Cerebellar nuclear complex (tissue), 1 donor: ENCODE measurements at regions not wholly inside any gene's neighbourhood (a gene's known extent, or its start where the extent isn't known, plus 50 kb on each side); places are given as distances from the start of the nearest gene placed in this dataset.
A peak's percentile ranks its signal among the peaks of the same experiment; 100 is the strongest.

Experiments used
- DNase-seq, 2 experiments: peaks; one replicate each; lab custom pipeline; 2025; lab: John Stamatoyannopoulos, UW

DNA sequence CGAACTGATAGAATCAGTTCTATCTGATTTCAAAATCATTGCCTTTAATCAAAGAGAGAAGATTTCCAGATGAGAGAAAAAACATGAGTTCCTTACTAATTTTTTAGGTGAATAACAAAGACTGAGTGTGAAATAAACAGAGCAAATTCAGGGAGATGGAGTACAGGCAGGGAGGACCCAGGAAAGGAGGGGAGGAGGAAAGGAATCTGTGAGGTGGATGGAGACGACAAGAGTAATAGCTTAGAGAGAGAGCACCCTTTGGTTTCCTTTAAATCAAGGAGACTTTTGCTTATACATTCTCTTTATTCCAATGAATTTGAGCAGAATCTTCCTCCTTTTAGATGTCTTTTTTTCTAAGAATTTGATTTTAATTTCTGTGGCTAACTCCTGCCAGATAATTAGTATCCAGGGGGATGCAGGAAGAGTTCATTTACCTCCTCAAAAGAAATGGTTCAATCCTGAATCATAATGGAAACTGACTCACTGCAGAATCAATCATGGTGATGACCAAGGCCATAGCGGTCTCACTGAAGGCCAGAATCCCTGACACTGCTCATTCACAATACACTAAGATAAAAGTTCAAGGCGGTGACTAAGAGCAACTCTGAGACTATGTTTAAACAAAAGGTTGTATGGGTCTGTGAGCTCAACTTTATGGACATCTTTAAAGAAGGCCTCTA is 234.0 kb upstream of the ZC3H12C start:
- DNase-seq, result no peak

DNA sequence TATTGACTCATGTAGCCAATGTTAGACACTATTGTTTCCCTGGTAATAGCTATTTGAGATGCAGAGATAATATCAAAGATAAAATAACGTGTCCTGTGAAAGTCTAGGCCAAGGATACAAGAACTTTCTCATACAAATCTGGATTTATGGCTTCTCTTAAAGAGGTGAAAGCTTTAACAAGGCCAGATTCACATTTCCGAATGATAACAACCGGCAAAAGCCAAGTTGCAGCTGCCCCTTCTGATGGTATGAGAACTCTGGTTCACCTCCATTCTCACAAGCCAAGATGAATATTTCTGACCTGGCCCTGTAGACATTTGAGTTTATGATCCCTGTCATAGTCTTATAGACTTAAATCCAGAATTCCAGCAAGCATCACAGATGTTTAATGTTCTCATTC is 230.4 kb upstream of the ZC3H12C start:
- no peak for DNase-seq

DNA sequence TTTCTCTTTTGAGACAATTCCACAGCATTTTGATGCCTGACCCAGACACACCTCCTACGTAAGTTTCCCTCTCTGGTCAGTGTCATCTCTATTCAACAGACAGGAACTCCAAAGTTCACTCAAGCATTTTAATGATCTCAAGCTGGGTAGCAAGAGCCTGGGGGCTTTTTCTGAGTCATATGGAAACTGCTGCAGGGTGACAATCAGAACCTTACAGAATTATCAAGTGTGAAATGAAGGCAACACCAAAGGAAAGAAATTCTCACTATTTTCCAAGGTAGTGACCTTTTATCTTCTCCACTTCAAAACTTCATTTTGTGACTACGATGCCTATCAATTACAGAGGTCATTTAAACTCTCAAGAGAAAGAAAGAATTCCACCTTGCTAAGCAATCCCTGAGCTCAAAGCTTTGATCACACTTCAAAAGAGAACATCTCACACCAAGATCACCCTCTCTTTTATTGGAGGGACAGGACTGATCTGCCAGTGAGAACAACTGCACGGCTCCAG is 229.0 kb upstream of the ZC3H12C start:
- no peak for DNase-seq

DNA sequence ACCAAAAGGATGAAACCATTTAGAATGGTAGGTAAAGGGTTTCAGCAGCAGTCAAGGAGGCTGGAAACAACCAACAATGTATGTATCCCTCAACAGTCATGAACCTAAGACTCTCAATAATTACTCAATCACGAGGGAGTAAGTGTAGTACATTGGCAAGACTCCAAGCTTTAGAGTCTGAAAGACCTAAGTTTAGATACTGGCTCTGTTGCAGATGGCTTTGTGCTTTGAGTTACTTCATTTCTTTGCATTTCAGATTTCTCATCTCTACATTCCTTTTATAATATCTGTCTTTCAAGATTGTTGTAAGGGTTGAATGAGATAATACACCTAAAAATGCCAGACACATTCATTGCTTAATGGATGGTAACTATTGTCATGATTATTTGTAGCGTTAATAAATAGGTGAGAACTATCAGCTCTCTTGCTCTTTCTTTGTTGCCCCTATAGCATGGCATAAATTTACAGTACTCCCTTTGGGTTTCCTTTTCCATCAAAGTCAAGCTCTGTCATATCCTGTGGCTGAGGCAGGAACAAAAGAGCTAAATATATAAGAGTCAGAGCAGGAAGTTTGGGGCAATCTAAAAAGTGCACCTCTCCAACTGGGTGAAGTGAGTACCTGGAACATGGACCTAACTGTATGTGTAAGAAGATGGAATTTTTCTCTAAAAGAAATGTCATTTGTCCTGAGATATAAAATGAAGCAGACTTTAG is 228.2 kb upstream of the ZC3H12C start:
- no peak for DNase-seq

DNA sequence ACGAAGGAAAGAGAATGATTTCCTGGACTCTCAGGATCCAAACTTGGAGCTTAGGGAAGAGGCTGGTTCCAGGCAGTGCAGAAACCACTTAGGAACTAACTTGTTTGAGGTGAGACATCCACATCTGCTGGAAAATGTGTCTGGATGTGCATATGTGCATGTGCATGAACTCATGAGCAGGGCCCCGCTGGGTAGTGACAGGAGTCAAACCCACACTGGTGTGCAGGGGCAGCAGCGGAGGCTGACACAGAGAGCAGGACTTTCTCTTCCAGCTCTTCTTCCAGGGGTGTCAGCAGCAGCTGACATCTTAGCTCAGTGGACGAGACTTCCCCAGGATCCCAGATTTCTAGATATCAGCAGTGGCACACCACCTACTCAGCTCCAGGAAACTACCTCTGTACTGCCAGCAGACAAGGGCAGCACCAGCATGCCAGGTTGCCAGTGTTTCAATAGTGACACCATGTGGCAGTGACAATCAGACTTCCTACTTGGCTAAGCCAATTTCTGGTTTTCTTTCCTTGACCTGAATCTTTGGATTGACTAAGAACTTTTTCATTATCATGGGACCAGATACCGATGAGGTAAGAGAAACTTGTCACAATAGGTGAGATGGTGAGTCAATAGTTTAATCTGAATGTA is 227.5 kb upstream of the ZC3H12C start:
- DNase-seq, result peak in 1 of 2 experiments; percentile 5

DNA sequence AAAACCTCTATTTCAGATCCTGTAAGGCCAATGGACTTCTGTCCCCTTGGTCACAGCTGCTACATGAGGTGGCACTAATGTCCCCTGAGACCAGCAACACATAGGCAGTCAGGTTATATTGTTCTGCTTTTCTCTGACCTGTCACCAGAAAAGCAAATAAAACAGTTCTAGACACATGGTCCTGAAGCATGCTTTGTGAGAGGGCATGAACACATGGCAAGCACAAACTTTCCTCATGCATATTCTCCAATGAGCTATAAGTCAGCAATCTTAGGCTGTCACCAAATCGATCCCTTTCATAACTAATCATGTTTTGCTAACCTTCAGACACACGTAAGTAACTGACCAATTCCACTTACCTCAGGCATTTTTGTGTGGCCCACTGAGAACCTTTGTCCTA is 225.4 kb upstream of the ZC3H12C start:
- DNase-seq, result no peak

DNA sequence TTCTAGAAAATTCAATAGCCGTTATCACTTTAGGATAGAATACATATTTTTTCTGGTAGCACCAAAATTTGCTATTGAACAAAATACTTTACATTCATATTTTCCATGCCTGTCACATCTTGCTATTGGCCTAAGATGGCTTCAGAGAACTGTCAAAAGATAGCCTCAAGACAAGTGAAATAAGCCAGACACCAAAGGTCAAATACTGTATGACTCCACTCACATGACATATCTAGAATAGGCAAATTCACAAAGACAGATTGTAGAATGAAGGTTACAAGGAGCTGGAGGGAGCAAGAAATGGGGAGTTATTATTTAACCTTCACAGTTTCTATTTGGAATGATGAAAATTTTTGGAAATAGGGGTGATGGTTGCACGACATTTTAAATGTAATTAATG is 223.7 kb upstream of the ZC3H12C start:
- DNase-seq, result no peak

DNA sequence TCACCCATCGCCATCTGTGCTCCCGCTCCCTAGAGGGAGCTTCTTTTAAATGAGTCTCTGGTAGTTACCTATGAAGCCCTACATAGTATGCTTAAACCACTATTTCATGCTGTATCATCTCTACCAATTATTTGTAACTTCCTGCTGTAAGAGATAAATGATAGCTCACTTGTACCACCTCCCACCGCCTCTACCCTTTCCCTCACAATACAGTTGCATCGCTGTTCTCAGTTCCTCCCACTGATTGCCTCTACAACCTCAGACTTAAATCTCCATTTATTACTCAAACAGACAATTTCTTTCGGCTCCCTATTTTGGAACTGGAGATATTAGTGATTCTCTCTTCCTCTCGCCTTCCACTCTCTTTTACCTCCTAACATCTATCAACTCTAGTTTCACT is 222.9 kb upstream of the ZC3H12C start:
- no peak for DNase-seq

DNA sequence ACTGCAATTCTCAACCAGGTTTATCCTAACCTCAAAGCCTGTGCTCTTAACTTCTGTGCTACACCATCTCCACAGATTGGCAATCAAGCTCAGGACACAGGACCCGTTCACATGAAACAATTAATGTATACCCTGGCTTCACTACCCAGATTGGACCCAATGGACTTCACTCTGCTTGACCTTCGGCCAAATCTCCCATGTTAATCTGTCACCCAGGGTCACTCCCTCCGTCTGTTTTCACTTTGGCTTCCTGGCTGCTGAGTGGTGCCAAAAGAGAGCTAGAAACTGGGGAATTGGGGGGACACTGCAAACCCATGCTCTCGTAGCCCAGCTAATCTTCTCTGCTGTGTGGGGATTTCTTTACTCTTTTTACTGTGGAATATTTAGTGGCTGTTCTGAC is 216.1 kb upstream of the ZC3H12C start:
- no peak for DNase-seq

DNA sequence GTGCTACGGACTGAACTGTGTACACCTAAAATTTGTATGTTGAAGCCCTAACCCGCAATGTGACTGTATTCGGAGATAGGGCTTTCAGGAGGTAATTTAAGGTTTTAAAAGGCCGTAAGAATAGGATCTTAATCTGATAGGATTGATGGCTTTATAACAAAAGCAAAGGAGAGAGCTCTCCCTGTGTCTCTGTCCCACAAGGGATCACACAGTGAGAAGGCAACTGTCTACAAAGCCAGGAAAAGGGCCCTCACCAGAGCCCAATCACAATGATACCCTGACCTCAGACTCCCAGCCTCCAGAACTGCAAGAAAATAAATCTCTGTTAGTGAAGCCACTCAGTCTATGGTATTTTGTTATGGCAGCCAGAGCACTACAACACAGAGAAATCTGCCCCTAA is 208.7 kb upstream of the ZC3H12C start:
- no peak for DNase-seq

DNA sequence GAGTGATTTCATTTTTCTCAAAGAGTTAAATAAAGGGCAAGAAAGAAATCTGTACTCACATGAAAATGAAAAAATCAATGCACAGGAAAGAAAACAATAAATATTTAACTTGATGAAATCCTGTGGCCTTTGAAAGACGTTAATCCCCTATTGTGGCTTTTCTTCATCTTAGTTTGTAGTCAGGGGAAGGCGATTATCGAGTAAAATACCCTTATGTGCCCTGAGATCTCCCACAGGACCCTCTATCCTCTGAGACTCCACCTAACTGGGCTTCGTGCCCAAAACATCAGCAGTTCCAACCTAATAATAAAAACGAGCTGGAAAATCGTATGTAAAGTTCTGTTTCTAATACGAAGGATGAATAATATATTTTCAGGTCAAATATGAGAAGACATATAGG is 208.2 kb upstream of the ZC3H12C start:
- DNase-seq, result no peak

DNA sequence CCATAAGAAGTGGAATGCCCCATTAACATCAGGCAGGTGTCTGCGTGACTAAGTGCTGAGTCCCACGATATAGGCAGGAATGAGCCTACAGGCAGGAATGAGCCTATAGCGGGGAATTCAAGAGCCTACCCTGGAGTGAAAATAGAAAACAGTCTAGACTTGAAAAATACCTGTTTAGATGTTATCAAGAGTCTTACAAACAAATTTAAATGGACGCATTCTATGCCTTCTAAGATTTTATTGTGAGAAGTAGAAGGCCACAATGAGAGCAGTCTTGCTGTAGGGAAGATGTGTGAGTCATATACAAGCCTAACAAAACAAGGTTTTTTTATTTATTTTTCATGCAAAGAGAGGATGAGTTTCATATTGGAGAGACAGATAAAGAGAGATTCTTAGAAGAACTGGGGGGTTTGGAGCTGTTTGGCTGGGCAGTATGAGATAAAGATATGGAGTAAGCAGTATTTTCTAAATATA is 200.8 kb upstream of the ZC3H12C start:
- DNase-seq, result no peak

DNA sequence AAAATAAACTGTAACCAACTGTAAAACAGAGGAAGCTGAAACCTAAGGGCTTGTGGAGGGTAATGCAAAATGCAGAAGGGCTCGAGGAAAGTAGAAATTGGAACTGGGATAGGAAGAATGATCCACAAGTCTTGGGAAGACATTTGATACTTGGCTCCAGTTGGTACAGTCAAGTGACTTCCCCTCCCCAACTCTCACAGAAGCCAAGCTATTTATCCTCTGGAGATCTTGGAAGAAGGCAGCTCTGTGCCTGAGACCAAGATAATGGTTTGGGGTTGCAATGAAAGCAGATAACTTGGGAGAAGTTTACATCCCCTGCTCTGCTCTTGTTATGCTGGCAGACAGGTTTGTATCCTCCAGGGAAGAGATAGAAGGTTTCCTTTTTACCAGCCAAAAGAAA is 198.9 kb upstream of the ZC3H12C start:
- no peak for DNase-seq

DNA sequence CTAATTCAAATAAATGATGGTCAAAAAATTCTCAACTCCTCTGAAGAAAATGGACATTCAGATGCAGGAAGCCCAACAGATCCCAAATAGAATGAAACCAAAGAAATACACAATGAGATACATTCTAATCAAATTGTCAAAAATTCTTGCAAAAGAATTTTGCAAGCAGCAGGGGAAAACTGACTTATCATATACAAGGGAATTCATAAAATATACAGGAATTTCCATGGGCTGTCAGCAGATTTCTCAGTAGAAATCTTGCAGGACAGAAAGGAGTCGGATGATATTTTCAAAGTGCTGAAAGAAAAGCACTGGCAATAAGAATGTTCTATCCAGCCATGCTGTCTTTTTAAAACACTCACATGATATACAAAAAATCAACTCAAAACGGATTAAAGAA is 194.6 kb upstream of the ZC3H12C start:
- no peak for DNase-seq

DNA sequence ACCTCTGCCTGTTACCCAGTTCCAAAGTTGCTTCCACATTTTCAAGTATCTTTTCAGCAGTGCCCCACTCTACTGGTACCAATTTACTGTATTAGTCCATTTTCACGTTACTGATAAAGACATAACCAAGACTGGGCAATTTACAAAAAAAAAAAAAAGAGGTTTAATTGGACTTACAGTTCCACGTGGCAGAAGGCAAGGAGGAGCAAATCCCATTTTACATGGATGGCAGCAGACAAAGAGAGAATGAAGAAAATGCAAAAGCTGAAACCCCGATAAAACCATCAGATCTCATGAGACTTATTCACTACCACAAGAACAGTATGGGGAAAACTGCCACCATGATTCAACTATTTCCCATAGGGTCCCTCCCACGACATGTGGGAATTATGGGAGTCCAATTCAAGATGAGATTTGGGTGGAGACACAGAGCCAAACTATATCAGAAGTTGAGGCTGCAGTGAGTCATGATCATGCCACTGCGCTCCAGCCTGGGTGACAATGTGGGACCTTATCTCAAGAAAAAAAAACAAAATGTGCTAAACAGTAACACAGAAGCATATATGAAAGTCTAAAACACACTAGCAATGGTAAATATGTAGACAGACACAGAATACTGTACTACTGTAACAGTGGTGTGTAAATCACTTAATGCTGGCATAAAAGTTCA is 190.3 kb upstream of the ZC3H12C start:
- no peak for DNase-seq

DNA sequence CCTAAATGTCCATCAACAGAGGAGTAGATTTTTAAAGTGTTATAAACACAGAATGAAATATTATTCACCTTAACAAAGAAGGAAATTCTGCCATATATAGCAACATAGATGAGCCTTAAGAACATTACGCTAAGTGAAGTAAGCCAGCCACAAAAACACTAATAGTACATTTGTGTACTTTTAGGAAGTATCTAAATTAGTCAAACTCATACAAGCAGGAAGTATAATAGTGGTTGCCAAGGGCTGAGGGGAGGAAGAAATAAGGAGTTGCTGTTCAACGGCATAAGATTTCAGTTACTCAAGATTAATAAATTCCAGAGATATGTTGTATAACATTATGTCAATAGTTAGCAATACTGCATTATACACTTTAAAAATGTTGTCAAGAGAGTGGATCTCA is 181.7 kb upstream of the ZC3H12C start:
- DNase-seq, result no peak

DNA sequence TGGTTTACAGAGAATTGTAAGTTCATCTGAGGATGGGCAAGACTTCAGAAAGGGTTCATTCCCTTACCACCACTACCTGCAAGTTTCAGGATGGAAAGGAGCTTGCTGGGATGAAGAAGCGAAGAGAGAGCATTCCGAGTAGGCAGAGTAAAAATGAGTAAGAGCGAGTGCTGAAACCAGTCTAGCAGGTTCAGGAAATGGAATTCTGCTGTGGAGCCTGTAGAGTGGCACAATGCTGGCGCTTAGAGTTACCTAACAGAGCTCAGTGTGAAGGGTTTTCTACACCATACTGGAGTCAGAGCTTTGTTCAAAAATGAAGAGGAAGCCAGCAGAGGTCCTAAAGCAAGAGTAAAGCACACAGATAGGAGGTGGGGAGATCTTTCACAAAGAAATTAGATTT is 179.2 kb upstream of the ZC3H12C start:
- no peak for DNase-seq

DNA sequence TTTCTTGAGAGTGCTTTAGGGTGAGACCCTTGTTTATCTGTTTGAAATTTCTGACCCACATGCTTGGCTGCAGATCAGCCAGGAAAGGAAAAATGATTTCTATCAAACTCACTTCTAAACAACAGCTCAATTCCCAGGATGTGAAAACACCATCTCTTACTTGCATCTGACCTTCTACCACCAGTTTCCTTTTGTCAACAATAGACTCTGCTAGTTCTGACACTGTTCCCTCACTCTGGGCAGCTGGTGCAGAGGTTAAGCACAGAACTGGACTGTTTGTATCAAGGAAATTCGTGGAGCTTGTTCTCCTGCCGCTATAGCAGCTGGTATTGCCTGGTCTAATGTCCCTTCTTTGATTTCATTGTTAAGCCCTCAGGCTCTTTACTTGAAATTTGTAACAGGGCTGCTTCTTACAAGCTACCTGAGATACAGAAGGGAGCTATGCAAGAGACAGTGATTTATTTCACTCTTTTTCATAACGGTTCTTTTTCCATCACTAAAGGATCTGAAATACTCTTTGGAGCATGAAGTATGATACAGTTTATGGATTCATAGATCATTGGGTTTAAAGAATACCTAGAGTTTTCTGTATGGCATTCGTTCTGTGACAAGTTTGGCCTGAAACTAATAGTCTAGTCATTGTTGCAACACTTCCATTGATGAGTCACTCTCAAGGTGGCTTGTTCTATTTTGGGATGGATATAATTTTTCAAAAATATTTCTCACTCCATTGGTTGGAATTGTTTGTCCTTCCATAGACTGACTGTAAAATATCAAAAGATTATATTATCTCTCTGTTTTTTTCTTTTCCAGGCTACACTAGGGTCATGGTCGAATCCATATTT is 178.2 kb upstream of the ZC3H12C start:
- DNase-seq, result no peak

DNA sequence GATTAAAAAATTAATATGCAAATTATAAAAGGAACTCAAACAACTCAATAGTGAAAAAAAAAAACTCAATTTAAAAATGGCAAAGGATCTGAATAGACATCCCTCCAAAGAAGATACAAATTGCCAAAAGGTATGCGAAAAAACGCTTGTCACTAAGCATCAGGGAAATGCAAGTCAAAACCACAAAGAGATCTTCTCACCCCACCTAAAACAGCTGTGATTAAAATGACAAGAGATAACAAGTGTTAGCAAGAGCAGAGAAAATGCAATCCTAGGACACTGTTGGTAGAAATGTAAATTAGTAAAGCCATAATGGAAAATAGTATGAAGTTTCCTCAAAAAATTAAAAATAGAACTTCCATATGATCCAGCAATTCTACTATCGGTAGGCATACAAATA is 166.3 kb upstream of the ZC3H12C start:
- DNase-seq, result no peak

DNA sequence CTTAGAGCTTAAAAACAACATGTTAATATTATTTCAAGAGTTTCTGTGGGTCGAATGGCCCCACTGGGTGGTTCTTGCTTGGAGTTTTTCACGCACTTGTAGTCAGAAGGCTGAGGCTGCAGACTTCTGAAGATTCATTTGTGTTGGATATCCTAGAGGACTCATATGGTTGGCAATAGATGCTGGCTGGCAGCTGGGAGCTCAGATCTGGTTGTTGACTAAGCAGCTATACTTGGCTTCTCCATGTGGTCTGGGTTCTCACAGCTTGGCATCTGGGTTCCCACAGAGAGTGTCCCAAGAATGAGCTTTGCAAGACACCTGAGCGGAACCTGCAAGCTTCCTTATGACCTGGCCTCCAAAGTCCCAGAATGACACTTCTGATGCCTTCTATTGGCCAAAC is 163.9 kb upstream of the ZC3H12C start:
- no peak for DNase-seq

DNA sequence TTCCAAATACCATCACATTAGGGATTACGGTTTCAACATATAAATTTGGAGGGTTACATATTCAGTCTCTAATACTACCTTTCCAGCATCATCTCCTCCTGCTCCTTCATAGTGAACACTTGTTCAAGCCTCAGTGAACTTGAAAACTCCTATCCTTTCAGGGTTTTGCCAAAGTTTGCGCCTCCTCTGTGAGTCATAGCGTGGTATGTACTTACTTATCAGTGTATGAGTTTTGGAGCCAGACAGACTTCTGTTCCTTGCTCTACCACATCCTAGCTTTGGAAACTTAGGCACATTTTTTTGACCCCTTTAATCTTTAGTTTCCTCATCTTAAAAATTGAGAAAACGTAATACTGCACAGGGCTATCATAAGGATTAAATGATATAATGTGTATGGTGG is 160.1 kb upstream of the ZC3H12C start:
- no peak for DNase-seq

DNA sequence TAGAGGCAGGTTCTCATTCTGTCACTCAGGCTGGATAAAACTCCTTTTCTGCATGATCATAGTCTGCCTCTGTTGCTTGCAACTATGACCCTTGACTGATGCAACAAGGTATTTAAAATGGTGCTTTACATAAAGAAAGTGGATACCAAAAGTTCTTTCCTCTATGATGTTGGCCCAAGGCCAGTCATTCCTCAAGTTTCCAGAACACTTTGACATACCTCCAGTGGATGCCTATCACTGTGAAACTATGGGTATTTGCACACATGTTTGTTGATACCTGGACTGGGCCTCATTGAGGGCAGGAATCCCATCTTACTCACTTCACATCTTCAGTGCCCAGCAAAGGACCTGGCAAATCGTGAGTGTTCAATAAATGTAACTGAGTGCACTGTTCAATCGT is 159.0 kb upstream of the ZC3H12C start:
- no peak for DNase-seq
